ENCODE measurements at regions not wholly inside any gene's neighbourhood (a gene's known extent, or its start where the extent isn't known, plus 50 kb on each side); places are given as distances from the start of the nearest gene placed in this dataset.

GRCh38 chr18:4597301-4597700, 142.2 kb upstream of the DLGAP1 start:
- intact Hi-C loops (cut with micrococcal nuclease), result no loop called here
- no peaks in the 10 kb centered on the region for H3K36me3 Mint-ChIP-seq

DNA sequence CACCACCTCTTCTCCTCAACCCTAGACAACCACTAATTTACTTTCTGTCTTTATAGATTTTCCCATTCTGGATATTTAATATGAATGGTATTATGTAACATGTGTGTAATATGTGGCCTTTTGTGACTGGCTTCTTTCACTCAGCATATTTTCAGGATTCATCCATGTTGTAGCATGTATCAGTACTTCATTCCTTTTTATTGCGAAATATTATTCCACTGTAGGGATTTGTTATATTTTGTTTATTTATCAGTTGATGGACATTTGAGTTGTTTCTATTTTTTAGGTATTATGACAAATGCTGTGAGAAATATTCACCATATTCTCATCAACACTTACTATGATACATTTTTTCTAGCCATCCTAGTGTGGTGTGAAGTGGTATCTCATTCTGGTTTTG, 138.8 kb upstream of the DLGAP1 start:
- no peak overlapping the region for H3K4me3 Mint-ChIP-seq
- no peak for DNase-seq
- no peaks in the 10 kb centered on the region for H3K36me3 ChIP-seq (ENCODE audit: control insufficient read depth, insufficient read depth, low read length)
- no CpG with 5 or more reads among the region's 1 CpG for WGBS (ENCODE audit: insufficient coverage)
- no peaks in the 10 kb centered on the region for H3K27me3 ChIP-seq (ENCODE audit: control insufficient read depth, insufficient read depth, low read length)
- H3K9me3 ChIP-seq (ENCODE audit: control insufficient read depth, insufficient read depth, low read length), result peaks cover 4% of the 10 kb centered on the region
- no peak overlapping the region for H3K27ac ChIP-seq (ENCODE audit: low read length)
- H3K4me1 ChIP-seq (ENCODE audit: control insufficient read depth, insufficient read depth, low read length), result no peaks in the 10 kb centered on the region
- H3K27ac Mint-ChIP-seq, result no peak overlapping the region
- intact Hi-C loops (cut with micrococcal nuclease), result no loop called here
- H3K36me3 Mint-ChIP-seq, result no peaks in the 10 kb centered on the region
- H3K9me3 Mint-ChIP-seq, result peaks cover 5 to 7% of the 10 kb centered on the region in 2 donors
- H3K4me1 Mint-ChIP-seq, result no peaks in the 10 kb centered on the region
- H3K4me3 ChIP-seq (ENCODE audit: low read length), result no peak overlapping the region
- TF ChIP-seq, protein P1, sequence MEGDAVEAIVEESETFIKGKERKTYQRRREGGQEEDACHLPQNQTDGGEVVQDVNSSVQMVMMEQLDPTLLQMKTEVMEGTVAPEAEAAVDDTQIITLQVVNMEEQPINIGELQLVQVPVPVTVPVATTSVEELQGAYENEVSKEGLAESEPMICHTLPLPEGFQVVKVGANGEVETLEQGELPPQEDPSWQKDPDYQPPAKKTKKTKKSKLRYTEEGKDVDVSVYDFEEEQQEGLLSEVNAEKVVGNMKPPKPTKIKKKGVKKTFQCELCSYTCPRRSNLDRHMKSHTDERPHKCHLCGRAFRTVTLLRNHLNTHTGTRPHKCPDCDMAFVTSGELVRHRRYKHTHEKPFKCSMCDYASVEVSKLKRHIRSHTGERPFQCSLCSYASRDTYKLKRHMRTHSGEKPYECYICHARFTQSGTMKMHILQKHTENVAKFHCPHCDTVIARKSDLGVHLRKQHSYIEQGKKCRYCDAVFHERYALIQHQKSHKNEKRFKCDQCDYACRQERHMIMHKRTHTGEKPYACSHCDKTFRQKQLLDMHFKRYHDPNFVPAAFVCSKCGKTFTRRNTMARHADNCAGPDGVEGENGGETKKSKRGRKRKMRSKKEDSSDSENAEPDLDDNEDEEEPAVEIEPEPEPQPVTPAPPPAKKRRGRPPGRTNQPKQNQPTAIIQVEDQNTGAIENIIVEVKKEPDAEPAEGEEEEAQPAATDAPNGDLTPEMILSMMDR (IDR thresholded peaks at IDR 0.05), result no peak
- no peak for ATAC-seq
- H3K27me3 Mint-ChIP-seq (ENCODE audit: low read depth in 2 of 2), result no peaks in the 10 kb centered on the region

More at GRCh38 chr18:4597301-4597700, 142.2 kb upstream of the DLGAP1 start:
- no peaks in the 10 kb centered on the region for H3K9me3 ChIP-seq (ENCODE audit: control insufficient read depth, insufficient read depth, low read length)
- H3K4me3 ChIP-seq (ENCODE audit: low read length), result no peak overlapping the region
- DNase-seq (no peak), ATAC-seq (no peak)
- Mint-ChIP-seq H3K9me3 (peaks cover 11 to 17% of the 10 kb centered on the region in 2 donors), H3K27ac (no peak overlapping the region), H3K27me3 (ENCODE audit: low read depth in 2 of 2) (no peaks in the 10 kb centered on the region), H3K4me1 (no peaks in the 10 kb centered on the region), H3K4me3 (no peak overlapping the region)
- H3K27me3 ChIP-seq (ENCODE audit: control insufficient read depth, insufficient read depth, low read length), result no peaks in the 10 kb centered on the region
- TF ChIP-seq, protein P1 (IDR thresholded peaks at IDR 0.05), result no peak
- 81% methylated on average over 3 of the region's 3 CpGs for WGBS (ENCODE audit: insufficient coverage)
- no peaks in the 10 kb centered on the region for H3K4me1 ChIP-seq (ENCODE audit: control insufficient read depth, insufficient read depth, low read length)
- no peak overlapping the region for H3K27ac ChIP-seq (ENCODE audit: low read length)
- H3K36me3 ChIP-seq (ENCODE audit: control insufficient read depth, insufficient read depth, low read length), result no peaks in the 10 kb centered on the region

DNA sequence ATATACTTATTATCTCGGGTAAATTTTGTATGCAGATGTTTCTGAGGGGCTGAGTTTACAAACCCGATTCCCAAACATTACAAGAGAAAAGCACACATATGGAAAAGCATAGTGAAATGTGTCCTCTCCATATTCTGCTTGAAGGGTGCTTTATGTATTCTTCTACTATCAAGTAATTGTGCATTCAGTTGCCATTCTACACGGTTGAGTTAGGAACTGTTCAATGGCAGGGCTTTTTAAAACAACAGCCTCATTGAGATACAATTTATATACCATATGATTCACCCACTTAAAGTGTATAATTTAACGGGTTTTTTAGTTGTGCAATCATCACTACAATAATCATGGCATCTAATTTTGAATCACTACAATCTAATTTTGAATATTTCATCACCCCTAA, 138.4 kb upstream of the DLGAP1 start:
- intact Hi-C loops (cut with micrococcal nuclease), result no loop called here
- no peaks in the 10 kb centered on the region for H3K36me3 Mint-ChIP-seq

More for the DNA sequence above, 138.4 kb upstream of the DLGAP1 start:
- H3K4me1 Mint-ChIP-seq, result no peaks in the 10 kb centered on the region
- Histone ChIP-seq H3K27me3 (ENCODE audit: control insufficient read depth, insufficient read depth, low read length) (no peaks in the 10 kb centered on the region), H3K36me3 (ENCODE audit: control insufficient read depth, insufficient read depth, low read length) (no peaks in the 10 kb centered on the region), H3K9me3 (ENCODE audit: control insufficient read depth, insufficient read depth, low read length) (peaks cover 4% of the 10 kb centered on the region), H3K4me3 (ENCODE audit: low read length) (no peak overlapping the region), H3K4me1 (ENCODE audit: control insufficient read depth, insufficient read depth, low read length) (no peaks in the 10 kb centered on the region), H3K27ac (ENCODE audit: low read length) (no peak overlapping the region)
- DNase-seq, result no peak
- no peak overlapping the region for H3K27ac Mint-ChIP-seq
- TF ChIP-seq, protein P1 (IDR thresholded peaks at IDR 0.05), result no peak
- no peak overlapping the region for H3K4me3 Mint-ChIP-seq
- ATAC-seq, result no peak
- 72% methylated on average over 2 of the region's 4 CpGs for WGBS (ENCODE audit: insufficient coverage)
- H3K27me3 Mint-ChIP-seq (ENCODE audit: low read depth in 2 of 2), result no peaks in the 10 kb centered on the region
- H3K9me3 Mint-ChIP-seq, result peaks cover 5 to 7% of the 10 kb centered on the region in 2 donors

Measured in natural killer cell (primary cell).